Smooth muscle cell (in vitro differentiated cells): ENCODE measurements at regions not wholly inside any gene's neighbourhood (a gene's known extent, or its start where the extent isn't known, plus 50 kb on each side); places are given as distances from the start of the nearest gene placed in this dataset.
"Not testable (repeated sequence)": the region's sequence is repeated elsewhere in the genome, so short reads cannot be mapped to it uniquely, and the experiment has no call there.

ENCODE experiments used
- DNase-seq: peaks from one replicate; lab custom pipeline; 2025; ENCODE audit not compliant: unreplicated experiment; lab: John Stamatoyannopoulos, UW
- H2AFZ ChIP-seq: fragments of 200-600 bp; sonication (generic); 2 replicates; pipeline ENCODE4 v1.6.0; 2016; ENCODE audit warnings: antibody characterized with exemption, low read depth, mild to moderate bottlenecking
- H3F3A ChIP-seq: fragments of 200-600 bp; sonication (generic); 2 replicates; pipeline ENCODE4 v1.6.0; 2017; ENCODE audit warnings: antibody characterized with exemption, low read depth
- H3K27ac ChIP-seq: fragments of 200-600 bp; sonication (generic); 2 replicates; pipeline ENCODE4 v1.5.1; 2016; ENCODE audit warnings: low read depth, mild to moderate bottlenecking
- H3K27me3 ChIP-seq: fragments of 200-600 bp; sonication (generic); 2 replicates; pipeline ENCODE4 v1.6.1; 2016; ENCODE audit warnings: low read depth, mild to moderate bottlenecking
- H3K36me3 ChIP-seq: fragments of 200-600 bp; sonication (generic); 2 replicates; pipeline ENCODE4 v1.5.1; 2016; ENCODE audit warnings: low read depth
- H3K4me1 ChIP-seq: fragments of 200-600 bp; sonication (generic); 2 replicates; pipeline ENCODE4 v1.5.1; 2016; ENCODE audit warnings: low read depth
- H3K4me2 ChIP-seq: fragments of 200-600 bp; sonication (generic); 2 replicates; pipeline ENCODE4 v1.6.0; 2016; ENCODE audit warnings: mild to moderate bottlenecking
- H3K4me3 ChIP-seq: fragments of 200-600 bp; sonication (generic); 2 replicates; pipeline ENCODE4 v1.5.1; 2016; ENCODE audit warnings: mild to moderate bottlenecking
- H3K79me2 ChIP-seq: fragments of 200-600 bp; sonication (generic); 2 replicates; pipeline ENCODE4 v1.6.0; 2016; ENCODE audit warnings: low read depth, mild to moderate bottlenecking
- H3K9ac ChIP-seq: fragments of 200-600 bp; sonication (generic); 2 replicates; pipeline ENCODE4 v1.6.0; 2016; ENCODE audit warnings: low read depth
- H3K9me3 ChIP-seq: fragments of 200-600 bp; sonication (generic); replicated peaks from 2 replicates; pipeline ENCODE4 v1.5.1; 2016; ENCODE audit warnings: low read depth
- H4K20me1 ChIP-seq: fragments of 200-600 bp; sonication (generic); 2 replicates; pipeline ENCODE4 v1.6.0; 2016; ENCODE audit warnings: low read depth
- WGBS: methylation state at CpG from one replicate; pipeline ENCODE4 v1.1.7; 2016; ENCODE audit warnings: low lambda C conversion rate; 5-methylcytosine and 5-hydroxymethylcytosine counted together
- TF ChIP-seq, protein P1 (sequence below): fragments of 200-600 bp; sonication (generic); IDR thresholded peaks from 2 replicates; pipeline ENCODE4 v1.5.1; 2017; ENCODE audit warnings: borderline replicate concordance, mild to moderate bottlenecking, antibody characterized with exemption; ENCODE audit not compliant: insufficient read depth, poor library complexity, severe bottlenecking

DNA sequence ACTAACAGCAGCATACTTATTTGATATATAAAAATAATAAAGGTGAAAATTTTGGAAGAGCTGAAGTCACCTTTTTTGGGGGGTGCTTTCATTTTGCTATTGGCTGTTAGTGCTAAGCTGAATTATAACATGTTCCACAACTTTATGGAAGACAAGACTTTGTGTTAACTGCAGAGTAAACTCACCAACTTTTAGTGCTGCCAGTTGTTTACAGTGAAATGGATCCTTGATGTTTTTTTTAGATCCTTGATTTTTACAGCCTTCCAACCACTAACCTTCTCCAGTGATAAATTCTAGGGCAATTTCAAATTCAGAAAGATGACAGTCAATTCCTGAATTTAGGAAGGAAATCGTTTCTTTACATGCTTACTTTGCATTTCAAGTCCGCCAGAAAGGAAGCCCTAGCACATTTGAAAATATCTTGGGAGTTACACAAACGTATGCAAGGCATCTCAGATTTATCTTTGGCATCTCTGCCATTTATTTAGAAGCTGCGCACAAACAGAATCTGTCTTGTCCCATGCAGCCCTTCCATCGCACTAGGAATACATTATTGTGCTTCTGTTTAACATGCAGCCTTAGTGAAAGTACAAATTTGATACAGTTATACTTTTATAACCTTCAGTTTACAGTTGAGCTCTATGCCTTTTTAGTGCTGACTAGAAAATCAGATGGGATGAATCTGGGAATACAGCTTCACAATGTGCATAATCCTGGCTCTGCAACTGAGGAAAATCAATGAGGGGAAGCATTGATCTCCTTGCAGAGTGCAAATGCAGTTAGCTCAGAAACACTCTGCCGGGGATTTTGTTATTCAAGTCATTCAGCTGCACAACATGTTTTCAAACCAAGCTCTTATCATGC, 142.4 kb upstream of the ZNF608 start:
- Histone ChIP-seq H3K27ac (no peak overlapping the region), H3K36me3 (no peaks in the 10 kb centered on the region), H3K4me3 (peak overlapping the region; percentile 24), H3K9me3 (no peaks in the 10 kb centered on the region), H3K4me1 (peaks cover 22% of the 10 kb centered on the region), H3K79me2 (no peaks in the 10 kb centered on the region), H3F3A (no peaks in the 10 kb centered on the region), H3K4me2 (peak overlapping the region; percentile 77), H3K27me3 (no peaks in the 10 kb centered on the region), H3K9ac (no peak overlapping the region), H2AFZ (peak overlapping the region; percentile 56), H4K20me1 (no peaks in the 10 kb centered on the region)
- WGBS, result 44% methylated on average over 6 of the region's 6 CpGs
- TF ChIP-seq, protein P1, sequence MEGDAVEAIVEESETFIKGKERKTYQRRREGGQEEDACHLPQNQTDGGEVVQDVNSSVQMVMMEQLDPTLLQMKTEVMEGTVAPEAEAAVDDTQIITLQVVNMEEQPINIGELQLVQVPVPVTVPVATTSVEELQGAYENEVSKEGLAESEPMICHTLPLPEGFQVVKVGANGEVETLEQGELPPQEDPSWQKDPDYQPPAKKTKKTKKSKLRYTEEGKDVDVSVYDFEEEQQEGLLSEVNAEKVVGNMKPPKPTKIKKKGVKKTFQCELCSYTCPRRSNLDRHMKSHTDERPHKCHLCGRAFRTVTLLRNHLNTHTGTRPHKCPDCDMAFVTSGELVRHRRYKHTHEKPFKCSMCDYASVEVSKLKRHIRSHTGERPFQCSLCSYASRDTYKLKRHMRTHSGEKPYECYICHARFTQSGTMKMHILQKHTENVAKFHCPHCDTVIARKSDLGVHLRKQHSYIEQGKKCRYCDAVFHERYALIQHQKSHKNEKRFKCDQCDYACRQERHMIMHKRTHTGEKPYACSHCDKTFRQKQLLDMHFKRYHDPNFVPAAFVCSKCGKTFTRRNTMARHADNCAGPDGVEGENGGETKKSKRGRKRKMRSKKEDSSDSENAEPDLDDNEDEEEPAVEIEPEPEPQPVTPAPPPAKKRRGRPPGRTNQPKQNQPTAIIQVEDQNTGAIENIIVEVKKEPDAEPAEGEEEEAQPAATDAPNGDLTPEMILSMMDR, result no peak
- no peak for DNase-seq

DNA sequence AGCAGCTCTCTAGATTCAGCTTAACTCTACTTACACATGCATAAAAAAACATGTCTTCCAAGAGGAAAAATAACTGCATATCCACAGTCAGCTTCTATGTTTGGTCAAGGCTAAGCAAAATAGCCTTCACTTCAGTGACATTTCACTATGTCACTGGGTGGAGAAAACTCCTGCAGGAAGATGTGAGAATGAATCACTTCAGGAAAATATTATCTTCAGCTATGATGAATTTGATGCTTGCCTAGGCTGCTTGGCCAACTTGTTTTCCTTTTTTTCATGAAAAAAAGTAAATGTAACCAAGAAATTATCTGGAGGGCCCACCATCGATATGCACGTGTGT, 143.0 kb upstream of the ZNF608 start:
- Histone ChIP-seq H4K20me1 (no peaks in the 10 kb centered on the region), H3K4me3 (no peak overlapping the region), H3K4me1 (peaks cover 24% of the 10 kb centered on the region), H3K4me2 (peak overlapping the region; percentile 77), H3K9ac (no peak overlapping the region), H3K27me3 (no peaks in the 10 kb centered on the region), H3K27ac (no peak overlapping the region), H2AFZ (peak overlapping the region; percentile 56), H3K9me3 (no peaks in the 10 kb centered on the region), H3K36me3 (no peaks in the 10 kb centered on the region), H3F3A (no peaks in the 10 kb centered on the region), H3K79me2 (no peaks in the 10 kb centered on the region)
- DNase-seq, result no peak
- TF ChIP-seq, protein P1, result no peak
- WGBS, result 90% methylated on average over 2 of the region's 2 CpGs

DNA sequence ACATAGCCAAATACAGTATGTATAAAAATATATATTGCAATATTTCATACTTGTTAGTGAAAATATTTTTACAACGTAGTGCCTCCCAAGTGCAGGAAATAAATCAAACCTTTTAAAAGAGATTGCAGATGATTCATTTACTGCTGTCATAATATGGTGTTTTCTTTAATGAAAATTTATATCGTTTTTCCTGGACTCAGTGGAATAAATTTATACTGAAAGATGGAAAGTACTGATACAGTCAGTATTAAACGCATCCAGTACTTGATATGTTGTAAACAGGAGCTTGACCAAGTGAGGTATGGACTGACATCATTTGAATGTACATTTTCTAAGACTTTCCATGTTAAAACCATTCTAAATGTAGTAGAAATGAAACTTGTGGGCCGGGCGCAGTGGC, 143.4 kb upstream of the ZNF608 start:
- Histone ChIP-seq H3K9me3 (no peaks in the 10 kb centered on the region), H3K4me3 (no peak overlapping the region), H3K27me3 (no peaks in the 10 kb centered on the region), H2AFZ (no peak overlapping the region), H3K4me2 (no peak overlapping the region), H3K79me2 (no peaks in the 10 kb centered on the region), H3K27ac (no peak overlapping the region), H3K9ac (no peak overlapping the region), H4K20me1 (no peaks in the 10 kb centered on the region), H3F3A (no peaks in the 10 kb centered on the region), H3K4me1 (peaks cover 27% of the 10 kb centered on the region), H3K36me3 (no peaks in the 10 kb centered on the region)
- WGBS, result 94% methylated on average over 5 of the region's 5 CpGs
- DNase-seq, result no peak
- TF ChIP-seq, protein P1, result no peak

DNA sequence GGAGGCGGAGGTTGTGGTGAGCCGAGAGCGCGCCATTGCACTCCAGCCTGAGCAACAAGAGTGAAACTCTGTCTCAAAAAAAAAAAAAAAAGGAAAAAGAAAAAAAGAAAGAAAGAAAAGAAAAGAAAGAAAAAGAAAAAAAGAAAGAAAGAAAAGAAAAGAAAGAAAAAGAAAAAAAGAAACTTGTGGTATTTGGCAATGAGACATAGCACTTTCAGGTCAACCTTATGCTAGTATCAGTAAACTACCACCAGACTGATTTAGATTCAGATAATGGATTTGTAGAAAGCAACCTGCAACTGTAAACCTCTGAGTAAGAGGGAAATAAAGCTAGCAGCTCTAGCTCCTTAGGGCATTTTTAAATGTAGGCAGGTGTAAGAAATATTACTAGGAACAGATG, 144.0 kb upstream of the ZNF608 start:
- H3K4me1 ChIP-seq, result peaks cover 31% of the 10 kb centered on the region
- H3K27ac ChIP-seq, H3K79me2 ChIP-seq, DNase-seq, H3K27me3 ChIP-seq, H3K9ac ChIP-seq, H3K4me3 ChIP-seq, H3K36me3 ChIP-seq, H3K4me2 ChIP-seq, H3F3A ChIP-seq, H2AFZ ChIP-seq, H3K9me3 ChIP-seq, H4K20me1 ChIP-seq: not testable (repeated sequence)
- WGBS, result 100% methylated on average over 4 of the region's 4 CpGs
